Keratinocyte (primary cell): ENCODE measurements at regions not wholly inside any gene's neighbourhood (a gene's known extent, or its start where the extent isn't known, plus 50 kb on each side); places are given as distances from the start of the nearest gene placed in this dataset.
A peak's percentile ranks its signal among the peaks of the same experiment; 100 is the strongest.

Experiments
- DNase-seq: peaks from one replicate; pipeline ENCODE4 v3.0.0-alpha.2; 2011; ENCODE audit warnings: low read depth, missing footprints, low spot score
- FAIRE-seq: peaks from 2 replicates; lab custom pipeline; 2011; peaks lifted over from hg19 to GRCh38; lab: Jason Lieb, UNC
- H2AFZ ChIP-seq: 2 replicates; pipeline ENCODE4 v1.6.0; 2012; ENCODE audit warnings: low read length, control low read depth, inconsistent platforms; ENCODE audit not compliant: control insufficient read depth
- H3K27ac ChIP-seq: 2 replicates; pipeline ENCODE4 v1.5.1; 2011; ENCODE audit warnings: low read length; ENCODE audit not compliant: control insufficient read depth, insufficient read depth
- H3K27me3 ChIP-seq: 3 replicates; pipeline ENCODE4 v1.6.0; 2011; ENCODE audit warnings: low read length; ENCODE audit not compliant: control insufficient read depth, insufficient read depth; ENCODE audit errors: extremely low read depth
- H3K36me3 ChIP-seq, 2 experiments: 2 replicates in 1 of 2; 3 replicates in 1 of 2; pipeline ENCODE4 v1.5.1; 2011; ENCODE audit warnings: low read length in 2 of 2, mild to moderate bottlenecking in 1 of 2; ENCODE audit not compliant: control insufficient read depth in 2 of 2, insufficient read depth in 2 of 2; ENCODE audit errors: extremely low read depth in 1 of 2
- H3K4me1 ChIP-seq: 3 replicates; pipeline ENCODE4 v1.5.1; 2011; ENCODE audit warnings: low read length; ENCODE audit not compliant: control insufficient read depth, insufficient read depth; ENCODE audit errors: extremely low read depth
- H3K4me2 ChIP-seq: 3 replicates; pipeline ENCODE4 v1.6.0; 2011; ENCODE audit warnings: low read depth, low read length; ENCODE audit not compliant: control insufficient read depth, insufficient read depth; ENCODE audit errors: extremely low read depth
- H3K4me3 ChIP-seq, 3 experiments: fragments of 200-600 bp in 1 of 3; sonication (generic) in 1 of 3; 2 replicates in 2 of 3; 3 replicates in 1 of 3; pipeline ENCODE4 v1.5.1; 2011 to 2016; ENCODE audit warnings: low read length in 3 of 3, mild to moderate bottlenecking in 3 of 3, control low read depth in 2 of 3, inconsistent platforms in 1 of 3, low read depth in 1 of 3, mixed read lengths in 1 of 3, mixed run types in 1 of 3, moderate library complexity in 1 of 3; ENCODE audit not compliant: control insufficient read depth in 2 of 3, insufficient read depth in 2 of 3; ENCODE audit errors: extremely low read depth in 1 of 3
- H3K79me2 ChIP-seq: 2 replicates; pipeline ENCODE4 v1.6.0; 2012; ENCODE audit warnings: low read length; ENCODE audit not compliant: control insufficient read depth, insufficient read depth
- H3K9ac ChIP-seq: 3 replicates; pipeline ENCODE4 v1.6.0; 2011; ENCODE audit warnings: low read length; ENCODE audit not compliant: control insufficient read depth, insufficient read depth; ENCODE audit errors: extremely low read depth
- H3K9me1 ChIP-seq: 3 replicates; pipeline ENCODE4 v1.6.0; 2011; ENCODE audit warnings: low read length; ENCODE audit not compliant: control insufficient read depth, insufficient read depth; ENCODE audit errors: extremely low read depth
- H3K9me3 ChIP-seq: 2 replicates; pipeline ENCODE4 v1.5.1; 2012; ENCODE audit warnings: low read depth, low read length; ENCODE audit not compliant: control insufficient read depth
- H4K20me1 ChIP-seq: 3 replicates; pipeline ENCODE4 v1.6.0; 2011; ENCODE audit warnings: low read length; ENCODE audit not compliant: control insufficient read depth, insufficient read depth; ENCODE audit errors: extremely low read depth
- EZH2 ChIP-seq: IDR thresholded peaks from one replicate; pipeline ENCODE4 v1.6.1; 2012; ENCODE audit warnings: inconsistent platforms, mild to moderate bottlenecking, low read length, moderate library complexity
- dilution Hi-C: fragments of 300-500 bp; cut with MboI; formaldehyde crosslinking; loops from one replicate; pipeline ENCODE4 v1.7.0; 2020; ENCODE audit warnings: low sequenced_read_pairs; ENCODE audit not compliant: extremely low pct_ligation_motif_present
- TF ChIP-seq, protein P1 (sequence below), 3 experiments: IDR thresholded peaks in 1 of 3; conservative IDR thresholded peaks in 1 of 3; optimal IDR thresholded peaks in 1 of 3; 2 replicates in 2 of 3; 3 replicates in 1 of 3; pipeline versions ENCODE3 to v1.5.1; 2011; ENCODE audit warnings: low read length in 3 of 3, mild to moderate bottlenecking in 3 of 3, moderate library complexity in 2 of 3, control low read depth in 1 of 3, inconsistent platforms in 1 of 3; ENCODE audit not compliant: insufficient read depth in 2 of 3; ENCODE audit errors: extremely low read depth in 1 of 3

DNA sequence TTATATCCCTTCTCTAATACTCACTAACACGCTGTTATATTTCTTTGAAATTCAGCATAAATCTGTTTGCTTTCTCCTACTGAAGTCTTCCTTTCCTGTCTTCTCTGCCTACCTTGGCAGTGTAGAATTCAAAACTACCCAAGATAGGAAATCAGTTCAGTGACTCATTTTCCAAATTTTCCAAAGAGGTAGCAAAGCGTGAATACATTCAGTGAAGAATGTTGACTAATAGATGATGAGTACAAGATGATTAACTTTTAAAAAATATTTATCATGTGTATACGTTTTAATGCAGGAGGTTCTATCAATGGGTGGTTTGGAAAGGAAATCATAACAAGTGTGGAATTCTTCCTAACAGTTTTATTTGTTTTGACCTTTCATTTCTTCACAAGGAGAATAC, 201.9 kb upstream of the SLC8A1 start:
- Histone ChIP-seq H3K4me2 (peak overlapping the region; percentile 44), H3K9ac (no peak overlapping the region), H4K20me1 (no peaks in the 10 kb centered on the region), H3K4me1 (peaks cover 18% of the 10 kb centered on the region), H2AFZ (no peak overlapping the region), H3K9me1 (no peaks in the 10 kb centered on the region), H3K4me3 (no peak overlapping the region), H3K36me3 (no peaks in the 10 kb centered on the region), H3K27me3 (no peaks in the 10 kb centered on the region), H3K79me2 (no peaks in the 10 kb centered on the region), H3K27ac (peak overlapping the region; percentile 46), H3K9me3 (no peaks in the 10 kb centered on the region)
- TF ChIP-seq EZH2: no peak
- TF ChIP-seq, protein P1, sequence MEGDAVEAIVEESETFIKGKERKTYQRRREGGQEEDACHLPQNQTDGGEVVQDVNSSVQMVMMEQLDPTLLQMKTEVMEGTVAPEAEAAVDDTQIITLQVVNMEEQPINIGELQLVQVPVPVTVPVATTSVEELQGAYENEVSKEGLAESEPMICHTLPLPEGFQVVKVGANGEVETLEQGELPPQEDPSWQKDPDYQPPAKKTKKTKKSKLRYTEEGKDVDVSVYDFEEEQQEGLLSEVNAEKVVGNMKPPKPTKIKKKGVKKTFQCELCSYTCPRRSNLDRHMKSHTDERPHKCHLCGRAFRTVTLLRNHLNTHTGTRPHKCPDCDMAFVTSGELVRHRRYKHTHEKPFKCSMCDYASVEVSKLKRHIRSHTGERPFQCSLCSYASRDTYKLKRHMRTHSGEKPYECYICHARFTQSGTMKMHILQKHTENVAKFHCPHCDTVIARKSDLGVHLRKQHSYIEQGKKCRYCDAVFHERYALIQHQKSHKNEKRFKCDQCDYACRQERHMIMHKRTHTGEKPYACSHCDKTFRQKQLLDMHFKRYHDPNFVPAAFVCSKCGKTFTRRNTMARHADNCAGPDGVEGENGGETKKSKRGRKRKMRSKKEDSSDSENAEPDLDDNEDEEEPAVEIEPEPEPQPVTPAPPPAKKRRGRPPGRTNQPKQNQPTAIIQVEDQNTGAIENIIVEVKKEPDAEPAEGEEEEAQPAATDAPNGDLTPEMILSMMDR (optimal IDR thresholded peaks at IDR 0.05 in 1 of 3, IDR thresholded peaks at IDR 0.05 in 1 of 3, conservative IDR thresholded peaks at IDR 0.05 in 1 of 3; ENCODE audit: extremely low read depth in 1 of 3, insufficient read depth in 2 of 3, low read length in 3 of 3): no peak
- DNase-seq (peak; percentile 41), FAIRE-seq (peak; percentile 78)
- dilution Hi-C loops: no loop called here

DNA sequence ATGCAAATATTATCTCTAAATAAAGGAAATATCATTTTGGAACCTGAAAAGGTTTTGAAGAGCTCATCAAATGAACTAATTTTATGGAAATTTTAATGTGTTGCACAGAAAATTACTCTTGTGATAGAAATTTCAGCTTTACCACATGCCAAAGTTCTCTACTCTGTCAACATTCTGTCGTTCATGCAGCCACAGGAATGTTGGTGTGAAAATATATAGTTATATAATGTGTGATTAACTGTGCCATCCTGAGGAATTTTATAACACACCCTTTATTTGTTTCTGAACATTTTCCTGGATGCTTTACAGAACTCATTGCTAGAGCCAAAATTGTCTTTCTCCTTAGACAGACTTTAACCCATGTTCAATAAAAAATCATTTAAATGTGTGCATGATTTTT, 202.5 kb upstream of the SLC8A1 start:
- Histone ChIP-seq H2AFZ (no peak overlapping the region), H3K4me2 (peak overlapping the region; percentile 44), H4K20me1 (no peaks in the 10 kb centered on the region), H3K4me1 (peaks cover 18% of the 10 kb centered on the region), H3K9me3 (no peaks in the 10 kb centered on the region), H3K79me2 (no peaks in the 10 kb centered on the region), H3K9ac (no peak overlapping the region), H3K27ac (peak overlapping the region; percentile 46), H3K9me1 (no peaks in the 10 kb centered on the region), H3K36me3 (no peaks in the 10 kb centered on the region), H3K4me3 (no peak overlapping the region), H3K27me3 (no peaks in the 10 kb centered on the region)
- TF ChIP-seq EZH2: no peak
- TF ChIP-seq, protein P1 (optimal IDR thresholded peaks at IDR 0.05 in 1 of 3, IDR thresholded peaks at IDR 0.05 in 1 of 3, conservative IDR thresholded peaks at IDR 0.05 in 1 of 3; ENCODE audit: extremely low read depth in 1 of 3, insufficient read depth in 2 of 3, low read length in 3 of 3): no peak
- dilution Hi-C loops: no loop called here
- FAIRE-seq: no peak
- no peak for DNase-seq
